Activated CD4-positive, CD25-positive, alpha-beta regulatory T cell treated with anti-CD3 and anti-CD28 coated beads, Interleukin-2, amount 50 U/mL, for 24 hours (primary cell): ENCODE measurements at regions not wholly inside any gene's neighbourhood (a gene's known extent, or its start where the extent isn't known, plus 50 kb on each side); places are given as distances from the start of the nearest gene placed in this dataset.

Experiments
- ATAC-seq, 2 donors: fragments of 150-1000 bp; cut with Tn5 transposase; one replicate each; pipeline ENCODE4 v1.10.0; 2021; ENCODE audit warnings: mild to moderate bottlenecking in 1 of 2, moderate library complexity in 1 of 2

GRCh38 chr6:14335071-14335470, 217.5 kb downstream of the CD83 start:
- no peak for ATAC-seq

- ATAC-seq = no peak
These were observed 219.6 kb downstream of the CD83 start for GRCh38 chr6:14337152-14337551.

GRCh38 chr6:14339172-14339571, 221.6 kb downstream of the CD83 start:
- no peak for ATAC-seq

DNA sequence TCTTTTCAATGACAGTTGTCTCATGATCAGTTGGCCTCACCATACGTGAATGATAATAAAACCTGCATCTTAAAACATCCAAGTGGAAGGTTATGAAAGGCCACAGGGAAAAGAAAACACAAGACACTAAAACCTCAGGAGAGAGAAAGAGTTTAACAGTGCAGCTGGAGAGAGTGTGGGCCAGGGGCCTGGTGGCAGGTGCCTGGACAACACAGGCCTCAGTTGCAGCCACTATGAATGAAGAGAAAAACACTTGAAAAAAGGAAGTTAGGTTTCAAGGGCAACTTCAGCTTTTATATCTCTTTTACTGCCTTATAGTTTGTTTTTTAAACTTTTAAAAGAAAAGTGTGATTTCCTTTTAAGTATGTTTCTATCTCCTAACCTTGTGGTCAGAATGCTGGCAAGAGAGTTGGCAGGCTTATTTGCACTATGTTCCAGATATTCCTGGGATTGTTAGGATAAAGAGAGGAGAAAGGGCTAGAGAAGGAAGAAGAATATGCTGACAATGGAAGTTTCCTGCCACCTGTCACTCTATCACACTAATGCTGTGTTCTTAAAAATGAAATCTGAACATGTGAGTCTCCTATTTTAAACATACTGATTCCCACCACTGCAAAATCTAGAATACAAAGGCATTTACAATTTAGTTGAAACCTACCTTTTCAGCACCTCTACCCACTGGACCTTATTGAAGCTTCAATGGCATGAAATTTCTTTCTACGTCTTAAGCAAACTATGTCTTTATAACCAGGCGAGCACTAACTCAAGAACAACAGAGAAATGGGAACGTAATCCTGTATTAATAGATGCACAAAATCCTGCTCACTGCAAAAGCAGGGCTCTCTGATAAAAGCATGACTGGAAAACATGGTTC, 222.4 kb downstream of the CD83 start:
- no peak for ATAC-seq

DNA sequence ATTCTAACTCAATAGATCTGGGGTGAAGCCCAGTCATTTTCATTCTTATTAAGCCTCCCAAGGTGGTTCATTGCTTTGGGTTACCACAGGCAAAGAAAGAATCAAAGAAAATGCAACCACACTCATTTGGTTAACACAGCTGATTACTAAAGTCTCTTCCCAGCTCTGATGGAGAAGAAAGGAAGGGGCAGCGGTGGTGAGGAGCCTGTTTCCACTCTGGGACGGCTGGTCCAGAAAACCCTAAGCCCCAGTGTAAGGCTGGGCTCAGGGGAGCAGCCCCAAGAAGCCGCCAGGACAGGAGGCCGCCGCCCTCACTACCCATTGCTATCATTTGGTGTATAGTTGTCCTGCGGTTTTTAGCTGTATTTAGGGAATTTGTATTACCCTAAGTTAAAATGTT, 226.9 kb downstream of the CD83 start:
- ATAC-seq = no peak

- ATAC-seq = no peak
These were observed 230.8 kb downstream of the CD83 start for GRCh38 chr6:14348389-14348788.

GRCh38 chr6:14349507-14349906, 231.9 kb downstream of the CD83 start:
- no peak for ATAC-seq

DNA sequence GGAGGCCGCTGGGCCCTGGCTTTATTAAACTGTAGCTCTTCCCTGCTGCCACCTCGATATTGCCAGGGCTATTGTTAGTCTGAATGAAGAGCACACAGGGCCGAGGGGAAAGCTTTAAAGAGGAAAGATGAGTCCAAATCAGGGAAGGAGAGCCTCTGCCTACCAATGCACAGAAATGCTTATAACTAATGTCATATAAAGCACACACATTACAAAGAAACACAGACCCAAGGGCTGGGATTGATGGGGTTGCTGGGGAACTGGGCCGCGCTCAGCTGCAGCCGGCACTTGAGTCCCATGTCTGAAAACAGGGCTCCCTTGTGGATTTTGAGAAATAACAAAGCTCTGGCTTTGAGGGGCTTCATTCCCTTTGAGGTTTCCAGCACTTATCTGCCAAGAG, 232.6 kb downstream of the CD83 start:
- ATAC-seq = no peak

GRCh38 chr6:14353281-14353680, 235.7 kb downstream of the CD83 start:
- no peak for ATAC-seq

DNA sequence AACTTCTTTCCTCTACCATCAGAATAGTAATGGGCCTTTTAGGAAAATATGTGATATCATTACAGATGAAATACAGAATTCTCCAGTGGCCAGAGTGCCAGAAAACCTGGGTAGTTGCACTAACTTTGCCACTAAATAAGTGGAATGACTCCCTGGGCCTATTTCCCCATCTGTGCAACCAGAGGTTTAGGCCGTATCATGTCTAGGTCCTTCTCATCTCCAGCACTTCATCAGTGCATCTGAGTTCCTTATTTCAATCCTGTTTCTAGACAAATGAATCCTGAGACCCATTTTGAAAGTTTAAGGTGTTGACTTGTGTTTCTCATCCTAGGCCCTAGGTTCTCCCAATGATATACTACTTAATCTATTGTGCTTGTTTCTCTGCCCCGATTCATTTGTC, 236.2 kb downstream of the CD83 start:
- no peak for ATAC-seq

GRCh38 chr6:14354919-14355572, 237.5 kb downstream of the CD83 start:
- no peak for ATAC-seq

GRCh38 chr6:14359438-14359837, 241.9 kb downstream of the CD83 start:
- peak in 1 of 2 donors; percentile 36 for ATAC-seq

GRCh38 chr6:14360565-14360964, 243.0 kb downstream of the CD83 start:
- no peak for ATAC-seq

DNA sequence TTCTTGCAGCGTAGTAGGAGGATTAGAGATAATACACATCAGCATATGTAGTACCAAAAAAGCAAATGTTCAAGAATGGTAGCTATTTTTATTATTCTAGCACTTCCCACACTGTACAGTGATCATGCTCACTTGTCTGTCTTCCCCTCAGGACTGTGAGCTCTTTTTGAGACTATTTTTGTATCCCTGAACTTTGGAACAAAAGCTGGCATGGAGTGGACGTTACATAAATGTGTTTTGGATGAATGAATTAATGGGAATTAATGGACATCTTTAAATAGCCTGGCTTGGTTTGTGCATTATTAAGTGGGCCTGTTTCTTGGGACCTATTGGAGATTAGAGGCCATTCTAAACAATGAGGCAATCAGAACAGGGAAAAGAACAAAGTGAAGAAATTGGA, 243.7 kb downstream of the CD83 start:
- ATAC-seq = no peak

DNA sequence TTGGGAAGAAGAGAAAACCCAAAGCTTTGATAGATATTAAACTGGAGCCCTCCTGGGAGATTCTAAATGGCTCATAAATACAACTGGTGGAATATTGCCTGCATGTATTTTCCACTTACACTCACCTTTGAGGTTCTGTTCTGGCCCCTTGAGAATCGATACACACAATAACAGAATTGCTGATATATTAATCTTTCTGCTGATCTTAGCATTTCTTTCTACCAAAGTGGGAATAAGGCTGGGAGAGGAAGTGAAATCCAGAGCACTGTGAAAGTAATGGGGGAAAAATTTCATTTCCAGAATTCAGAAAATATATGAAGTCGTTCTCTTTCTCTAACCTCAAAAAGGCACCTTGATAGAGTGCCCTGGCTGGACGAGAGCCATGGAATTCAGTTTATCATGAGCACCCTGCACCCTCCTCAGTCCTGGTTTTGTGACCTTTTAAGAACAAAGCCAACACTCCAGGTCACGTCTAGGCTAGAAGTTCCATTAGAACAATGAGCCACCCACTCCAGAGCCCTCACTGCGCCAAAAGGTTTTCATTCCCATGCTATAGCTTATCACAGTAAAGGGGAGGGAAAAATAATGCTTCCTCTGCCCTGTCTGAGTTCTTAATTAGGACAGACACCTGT, 244.5 kb downstream of the CD83 start:
- ATAC-seq = no peak

DNA sequence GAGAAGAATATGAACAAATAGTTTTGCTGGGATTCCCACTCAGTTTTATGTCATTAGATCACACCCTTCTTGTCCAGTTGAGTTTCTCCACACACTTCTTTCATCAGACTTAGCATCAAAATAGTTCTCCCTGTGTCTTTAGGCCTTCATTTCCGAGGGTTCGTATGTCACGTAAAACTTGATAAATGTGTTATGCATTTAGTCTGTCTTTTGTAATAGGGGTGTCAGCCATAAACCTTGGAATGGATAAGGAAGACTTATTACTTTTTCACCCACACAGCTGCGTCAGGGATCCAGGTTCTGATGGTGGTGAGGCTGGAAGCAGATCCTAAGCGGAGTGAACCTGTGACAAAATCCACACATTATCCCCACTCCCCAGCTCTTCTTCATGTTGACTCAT, 246.8 kb downstream of the CD83 start:
- no peak for ATAC-seq

GRCh38 chr6:14365393-14365792, 247.8 kb downstream of the CD83 start:
- ATAC-seq = no peak

DNA sequence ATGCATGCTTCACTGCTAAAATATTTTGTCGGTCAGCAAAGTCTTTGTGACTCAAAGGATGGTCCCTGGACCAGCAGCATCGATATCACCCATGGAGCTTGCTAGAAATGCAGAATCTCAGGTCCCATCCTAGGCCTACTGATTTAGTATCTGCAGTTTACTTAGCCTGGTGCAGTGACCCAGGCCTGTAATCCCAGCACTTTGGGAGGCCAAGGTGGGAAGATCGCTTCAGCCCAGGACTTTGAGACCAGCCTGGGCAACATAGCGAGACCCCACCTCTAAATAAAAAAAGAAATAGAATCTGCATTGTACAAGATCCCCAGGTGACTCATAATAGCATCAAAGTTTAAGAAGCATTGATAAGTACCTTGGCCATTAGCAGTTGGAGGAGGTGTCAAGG, 248.7 kb downstream of the CD83 start:
- no peak for ATAC-seq

- ATAC-seq = no peak
These were observed 249.3 kb downstream of the CD83 start for GRCh38 chr6:14366872-14367271.

GRCh38 chr6:14367296-14367695, 249.7 kb downstream of the CD83 start:
- no peak for ATAC-seq

DNA sequence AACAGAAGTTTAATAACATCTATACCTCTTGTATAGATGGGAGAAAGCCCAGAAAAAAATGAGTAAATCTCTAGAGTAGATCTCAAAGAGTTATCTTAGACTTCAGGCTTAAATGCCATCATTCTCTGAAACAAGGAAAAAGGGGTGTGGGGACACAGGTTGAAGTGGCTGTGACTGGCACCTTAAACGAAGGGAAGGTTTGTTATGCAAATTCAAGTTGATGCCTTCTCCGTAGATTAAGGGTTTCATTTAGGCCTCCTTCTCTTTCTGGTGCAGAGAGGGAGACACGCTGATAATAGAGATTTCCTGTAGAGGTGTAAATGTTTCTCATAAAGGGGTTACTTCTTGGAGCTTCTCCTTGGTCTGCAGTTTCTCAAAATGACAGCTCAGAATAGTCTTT, 252.1 kb downstream of the CD83 start:
- ATAC-seq = no peak

DNA sequence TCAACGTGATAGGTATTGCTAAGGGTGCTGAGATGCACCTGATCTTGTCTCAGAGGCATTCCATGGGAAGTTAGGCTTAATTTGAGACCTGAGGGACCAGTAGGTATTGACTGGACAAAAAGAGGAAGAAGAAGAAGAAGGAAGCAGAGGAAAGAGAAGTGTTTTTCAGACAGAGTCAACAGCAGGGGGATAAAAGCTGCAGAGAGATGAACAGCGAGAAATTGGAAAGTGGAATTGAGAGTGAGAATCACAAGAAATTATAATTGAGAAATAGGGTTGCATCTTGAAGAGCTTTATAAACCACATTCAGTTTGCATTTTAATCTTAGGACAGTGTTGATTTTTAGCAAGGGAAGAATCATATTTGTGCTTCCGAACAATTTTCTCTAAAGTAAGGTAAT, 254.0 kb downstream of the CD83 start:
- ATAC-seq = no peak

- ATAC-seq = no peak
These were observed 255.3 kb downstream of the CD83 start for GRCh38 chr6:14372734-14373489.
